ENCODE measurements at regions not wholly inside any gene's neighbourhood (a gene's known extent, or its start where the extent isn't known, plus 50 kb on each side); places are given as distances from the start of the nearest gene placed in this dataset.

DNA sequence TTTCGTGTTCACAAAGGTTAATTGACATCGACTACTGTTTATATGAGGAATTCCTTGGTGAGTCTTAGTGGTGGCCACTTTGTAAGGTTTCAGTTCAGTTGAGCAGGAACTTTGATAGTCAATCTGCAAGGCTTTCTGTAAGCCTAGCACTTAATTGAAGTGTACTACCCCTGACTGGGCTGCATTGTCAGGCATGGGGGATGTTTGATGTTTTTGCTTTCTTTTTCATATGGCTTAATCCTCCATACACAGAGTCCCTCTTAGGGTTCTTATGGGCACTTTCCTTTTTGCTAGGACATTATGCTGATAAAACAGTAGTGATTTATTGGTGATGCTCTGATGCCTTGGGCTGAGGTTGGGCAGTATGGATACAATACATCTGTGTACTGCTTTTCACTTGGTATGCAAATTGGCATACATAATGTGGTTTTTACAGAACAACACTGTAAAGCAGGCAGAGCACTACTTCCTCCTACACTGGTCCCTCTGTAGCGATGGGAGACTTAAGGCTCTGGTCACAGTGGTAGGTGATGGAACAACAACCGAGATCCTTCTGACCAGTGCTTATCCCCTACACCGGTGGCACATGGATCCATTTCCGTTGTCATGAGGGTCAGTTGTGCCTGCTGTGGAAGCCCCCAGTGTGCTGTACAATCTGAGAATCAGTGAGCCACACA, 261.0 kb downstream of the MFSD1 start:
- POLR2A ChIA-PET = no interaction called here
- Histone ChIP-seq H3K27ac (ENCODE audit: extremely low read depth, low read depth, low read length) (no peak overlapping the region), H3K36me3 (ENCODE audit: control insufficient read depth in 2 of 2, insufficient read depth in 1 of 2, low read length in 2 of 2) (no peaks in the 10 kb centered on the region), H3K9me3 (ENCODE audit: control insufficient read depth, insufficient read depth, low read depth, low read length) (no peaks in the 10 kb centered on the region), H3K4me3 (ENCODE audit: low read depth, low read length) (no peak overlapping the region), H3K4me1 (ENCODE audit: control insufficient read depth, insufficient read depth, low read length) (no peaks in the 10 kb centered on the region)
- TF ChIP-seq, protein P1, sequence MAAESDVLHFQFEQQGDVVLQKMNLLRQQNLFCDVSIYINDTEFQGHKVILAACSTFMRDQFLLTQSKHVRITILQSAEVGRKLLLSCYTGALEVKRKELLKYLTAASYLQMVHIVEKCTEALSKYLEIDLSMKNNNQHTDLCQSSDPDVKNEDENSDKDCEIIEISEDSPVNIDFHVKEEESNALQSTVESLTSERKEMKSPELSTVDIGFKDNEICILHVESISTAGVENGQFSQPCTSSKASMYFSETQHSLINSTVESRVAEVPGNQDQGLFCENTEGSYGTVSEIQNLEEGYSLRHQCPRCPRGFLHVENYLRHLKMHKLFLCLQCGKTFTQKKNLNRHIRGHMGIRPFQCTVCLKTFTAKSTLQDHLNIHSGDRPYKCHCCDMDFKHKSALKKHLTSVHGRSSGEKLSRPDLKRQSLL (tag by site-specific recombination; IDR thresholded peaks at IDR 0.05) = no peak
- TF ChIP-seq ZNF133 (tag by site-specific recombination; IDR thresholded peaks at IDR 0.05) (no peak), ZNF596 (tag by site-specific recombination; IDR thresholded peaks at IDR 0.05) (no peak), ZNF223 (tag by site-specific recombination; IDR thresholded peaks at IDR 0.05) (no peak), YY2 (tag by site-specific recombination; IDR thresholded peaks at IDR 0.05) (no peak), ZNF211 (tag by site-specific recombination; IDR thresholded peaks at IDR 0.05; ENCODE audit: low read depth) (no peak), ZBTB10 (tag by site-specific recombination; IDR thresholded peaks at IDR 0.05) (no peak), ZNF202 (tag by site-specific recombination; IDR thresholded peaks at IDR 0.05; ENCODE audit: borderline replicate concordance) (no peak), ZNF155 (tag by site-specific recombination; IDR thresholded peaks at IDR 0.05) (no peak), ZBTB17 (tag by site-specific recombination; IDR thresholded peaks at IDR 0.05) (no peak), ZNF354C (tag by site-specific recombination; IDR thresholded peaks at IDR 0.05; ENCODE audit: borderline replicate concordance, low read depth) (no peak), ZNF670 (tag by site-specific recombination; IDR thresholded peaks at IDR 0.05; ENCODE audit: low read depth) (no peak), ZEB2 (tag by site-specific recombination; IDR thresholded peaks at IDR 0.05) (no peak), TSHZ1 (tag by site-specific recombination; IDR thresholded peaks at IDR 0.05; ENCODE audit: borderline replicate concordance) (no peak), ZNF521 (tag by site-specific recombination; IDR thresholded peaks at IDR 0.05) (no peak), ZNF776 (tag by site-specific recombination; IDR thresholded peaks at IDR 0.05; ENCODE audit: borderline replicate concordance) (no peak), HOXA7 (CRISPR knock-in tag; IDR thresholded peaks at IDR 0.05; ENCODE audit: borderline replicate concordance) (no peak)
- TF ChIP-seq, protein P2, sequence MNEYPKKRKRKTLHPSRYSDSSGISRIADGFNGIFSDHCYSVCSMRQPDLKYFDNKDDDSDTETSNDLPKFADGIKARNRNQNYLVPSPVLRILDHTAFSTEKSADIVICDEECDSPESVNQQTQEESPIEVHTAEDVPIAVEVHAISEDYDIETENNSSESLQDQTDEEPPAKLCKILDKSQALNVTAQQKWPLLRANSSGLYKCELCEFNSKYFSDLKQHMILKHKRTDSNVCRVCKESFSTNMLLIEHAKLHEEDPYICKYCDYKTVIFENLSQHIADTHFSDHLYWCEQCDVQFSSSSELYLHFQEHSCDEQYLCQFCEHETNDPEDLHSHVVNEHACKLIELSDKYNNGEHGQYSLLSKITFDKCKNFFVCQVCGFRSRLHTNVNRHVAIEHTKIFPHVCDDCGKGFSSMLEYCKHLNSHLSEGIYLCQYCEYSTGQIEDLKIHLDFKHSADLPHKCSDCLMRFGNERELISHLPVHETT (tag by site-specific recombination; IDR thresholded peaks at IDR 0.05) = no peak
- TF ChIP-seq, protein P3, sequence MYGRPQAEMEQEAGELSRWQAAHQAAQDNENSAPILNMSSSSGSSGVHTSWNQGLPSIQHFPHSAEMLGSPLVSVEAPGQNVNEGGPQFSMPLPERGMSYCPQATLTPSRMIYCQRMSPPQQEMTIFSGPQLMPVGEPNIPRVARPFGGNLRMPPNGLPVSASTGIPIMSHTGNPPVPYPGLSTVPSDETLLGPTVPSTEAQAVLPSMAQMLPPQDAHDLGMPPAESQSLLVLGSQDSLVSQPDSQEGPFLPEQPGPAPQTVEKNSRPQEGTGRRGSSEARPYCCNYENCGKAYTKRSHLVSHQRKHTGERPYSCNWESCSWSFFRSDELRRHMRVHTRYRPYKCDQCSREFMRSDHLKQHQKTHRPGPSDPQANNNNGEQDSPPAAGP (tag by site-specific recombination; IDR thresholded peaks at IDR 0.05) = no peak
- TF ChIP-seq, protein P4, sequence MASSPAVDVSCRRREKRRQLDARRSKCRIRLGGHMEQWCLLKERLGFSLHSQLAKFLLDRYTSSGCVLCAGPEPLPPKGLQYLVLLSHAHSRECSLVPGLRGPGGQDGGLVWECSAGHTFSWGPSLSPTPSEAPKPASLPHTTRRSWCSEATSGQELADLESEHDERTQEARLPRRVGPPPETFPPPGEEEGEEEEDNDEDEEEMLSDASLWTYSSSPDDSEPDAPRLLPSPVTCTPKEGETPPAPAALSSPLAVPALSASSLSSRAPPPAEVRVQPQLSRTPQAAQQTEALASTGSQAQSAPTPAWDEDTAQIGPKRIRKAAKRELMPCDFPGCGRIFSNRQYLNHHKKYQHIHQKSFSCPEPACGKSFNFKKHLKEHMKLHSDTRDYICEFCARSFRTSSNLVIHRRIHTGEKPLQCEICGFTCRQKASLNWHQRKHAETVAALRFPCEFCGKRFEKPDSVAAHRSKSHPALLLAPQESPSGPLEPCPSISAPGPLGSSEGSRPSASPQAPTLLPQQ (tag by site-specific recombination; IDR thresholded peaks at IDR 0.05) = no peak
- CTCF ChIA-PET = no interaction called here

Measured in HEK293 (cell line).